ENCODE measurements at regions not wholly inside any gene's neighbourhood (a gene's known extent, or its start where the extent isn't known, plus 50 kb on each side); places are given as distances from the start of the nearest gene placed in this dataset.

DNA sequence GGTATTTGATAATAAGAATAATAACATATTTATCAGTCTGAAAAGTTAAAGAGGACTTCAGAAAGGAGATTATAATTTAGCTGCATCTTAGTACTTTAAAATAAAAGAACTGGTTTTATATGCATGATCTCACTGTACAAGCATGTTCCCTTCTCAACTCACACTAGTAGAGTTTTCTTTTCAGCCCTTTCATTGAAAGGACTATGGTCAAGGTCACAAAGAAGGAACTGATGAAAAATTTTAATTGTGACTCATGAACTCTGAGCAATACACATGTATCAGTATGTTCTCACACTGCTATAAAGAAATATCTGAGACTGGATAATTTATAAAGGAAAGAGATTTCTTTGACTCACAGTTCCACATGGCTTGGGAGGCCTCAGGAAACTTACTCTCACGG, 73.7 kb upstream of the NDST4 start:
- no peak for TF ChIP-seq POLR2A (IDR thresholded peaks at IDR 0.05; ENCODE audit: low read depth, low read length)
- TF ChIP-seq POLR2AphosphoS5 (IDR thresholded peaks at IDR 0.05; ENCODE audit: low read depth, low read length) = no peak
- no peak for TF ChIP-seq TAF1 (IDR thresholded peaks at IDR 0.05; ENCODE audit: low read depth, low read length)
- no peak for TF ChIP-seq PAX5 (IDR thresholded peaks at IDR 0.05; ENCODE audit: insufficient read depth, low read length, severe bottlenecking)

Data from GM12891 (cell line).